HG03342 (cell line): ENCODE measurements at regions not wholly inside any gene's neighbourhood (a gene's known extent, or its start where the extent isn't known, plus 50 kb on each side); places are given as distances from the start of the nearest gene placed in this dataset.

ENCODE experiments used
- ATAC-seq: cut with Tn5 transposase; IDR thresholded peaks from one replicate; pipeline ENCODE4 v1.9.1; 2021; ENCODE audit warnings: mild to moderate bottlenecking, moderate library complexity; ENCODE audit not compliant: unreplicated experiment

DNA sequence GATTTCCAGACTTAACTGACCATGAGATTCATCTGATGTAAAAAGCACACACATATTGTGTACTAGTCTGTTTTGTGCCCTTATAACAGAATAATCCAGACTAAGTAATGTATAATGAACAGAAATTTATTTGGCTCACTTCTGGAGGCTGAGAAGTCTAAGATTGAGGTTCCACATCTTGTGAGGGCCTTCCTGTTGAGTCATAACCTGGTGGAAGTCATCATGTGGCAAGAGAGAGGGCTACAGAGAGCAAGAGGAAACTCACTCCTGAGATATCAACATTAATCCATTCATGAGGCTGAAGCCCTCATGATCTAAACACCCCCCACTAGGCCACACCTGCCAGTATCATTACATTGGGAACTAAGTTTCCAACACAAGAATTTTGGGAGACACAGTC lies 977.6 kb downstream of the MCTP2 start:
- no peak for ATAC-seq

DNA sequence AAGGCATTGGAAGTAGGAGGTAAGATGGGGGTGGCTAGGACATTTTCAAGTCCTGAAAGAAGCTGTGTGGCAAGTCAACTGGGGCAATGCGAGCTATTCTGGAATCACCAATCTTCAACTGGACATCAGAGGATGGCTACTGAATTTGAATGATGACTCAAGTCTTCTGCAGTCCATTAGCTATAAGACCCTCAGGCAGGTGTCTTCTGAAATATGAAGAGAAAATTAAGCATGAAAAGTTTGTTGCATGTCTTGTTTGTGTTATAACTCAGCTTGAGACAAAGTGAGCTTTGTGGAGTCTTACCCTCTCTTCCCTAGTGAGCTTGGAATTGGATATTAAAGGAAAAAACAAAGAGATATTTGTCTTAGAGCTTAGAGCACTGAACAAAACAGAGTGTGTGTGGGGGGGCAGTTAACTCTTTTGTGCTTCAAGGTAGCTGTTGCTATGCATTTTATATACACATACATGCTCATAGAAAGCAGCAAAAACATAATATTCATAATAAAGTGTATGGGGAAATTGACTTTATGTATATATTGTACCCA lies 979.1 kb downstream of the MCTP2 start:
- no peak for ATAC-seq

DNA sequence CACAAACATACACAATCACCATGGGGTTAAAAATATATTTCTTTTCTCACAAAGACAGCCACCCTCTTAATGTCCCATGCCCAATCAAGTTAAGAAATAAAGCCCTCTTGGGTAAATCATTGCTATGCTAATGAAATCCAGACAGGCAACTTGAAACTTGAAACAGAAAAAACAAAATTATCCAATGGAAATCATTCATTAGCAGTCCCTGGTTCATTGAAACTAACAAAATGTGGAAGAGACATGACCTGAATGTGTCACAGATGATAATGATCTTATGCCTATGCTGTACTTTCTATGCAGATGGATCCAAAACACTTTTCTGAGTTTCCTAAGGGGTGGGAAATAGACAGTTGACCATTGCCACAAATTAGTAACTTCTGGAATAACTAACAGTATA lies 983.7 kb downstream of the MCTP2 start:
- ATAC-seq = no peak

DNA sequence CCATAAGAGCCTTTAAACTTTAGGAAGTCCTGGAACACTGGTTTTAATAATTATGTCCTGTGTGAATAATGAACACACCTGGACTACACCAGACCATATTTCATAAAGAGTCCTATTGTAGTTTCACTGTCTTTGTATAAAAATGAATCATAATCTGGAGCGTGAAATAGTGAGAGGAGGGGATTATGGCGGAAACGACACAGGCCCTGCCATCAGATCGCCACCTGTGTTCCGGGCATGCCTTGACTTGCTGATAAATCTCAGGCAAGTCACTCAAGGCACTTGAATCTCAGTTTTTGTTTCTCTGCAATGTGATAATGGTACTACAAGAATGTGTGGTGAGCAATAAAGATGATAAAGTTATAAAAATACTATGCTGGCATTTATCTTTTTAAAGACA lies 995.5 kb downstream of the MCTP2 start:
- ATAC-seq = no peak

DNA sequence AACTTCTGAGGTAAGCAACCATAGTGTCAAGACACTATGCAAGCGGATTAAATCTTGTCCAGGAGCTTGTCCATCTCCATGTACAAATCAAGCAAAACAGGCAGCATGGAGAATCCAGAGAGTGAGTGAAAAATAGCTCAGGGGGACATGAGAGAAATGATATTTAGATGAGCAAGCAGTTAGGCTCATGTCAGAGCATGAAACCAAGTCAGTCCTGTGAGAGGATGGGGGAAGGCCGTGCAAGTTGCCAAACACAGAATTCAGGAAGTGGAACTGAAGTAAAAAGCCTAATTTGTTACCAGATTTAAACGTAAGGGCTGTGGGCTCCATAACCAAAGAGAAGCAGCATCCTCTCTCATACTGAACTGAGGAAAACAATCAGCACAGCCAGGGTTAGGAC lies 995.9 kb downstream of the MCTP2 start:
- no peak for ATAC-seq

DNA sequence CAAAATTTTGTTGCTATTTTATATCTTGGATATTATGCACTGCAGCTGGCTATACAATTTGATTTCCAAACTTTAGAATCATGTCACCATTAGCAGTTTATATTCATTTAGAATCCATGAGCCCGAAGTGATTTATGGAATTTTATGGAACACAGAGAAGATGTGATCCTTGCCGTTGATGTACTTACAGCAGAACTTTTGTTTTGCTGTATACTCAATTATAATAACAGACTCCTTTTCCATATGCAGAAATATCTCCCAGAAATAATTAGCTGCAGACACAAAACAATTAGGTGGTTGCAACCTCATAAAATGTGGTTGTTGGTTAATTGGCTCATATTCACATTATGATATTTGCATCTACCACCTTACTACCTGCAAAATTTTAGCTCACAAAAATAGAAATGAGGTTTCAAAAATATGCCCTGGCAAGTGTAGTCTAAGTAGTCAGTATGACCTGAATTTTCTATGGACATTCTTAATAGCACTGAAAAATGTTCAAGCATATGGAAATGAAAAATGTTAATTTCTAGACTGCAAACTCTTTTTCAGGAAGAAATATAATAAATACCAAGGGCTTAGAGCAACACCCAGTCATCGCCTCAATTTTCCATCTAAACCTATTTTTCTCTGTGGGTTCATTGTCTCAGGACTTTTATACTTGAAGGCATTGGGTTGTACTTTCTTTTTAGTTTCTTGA lies 997.6 kb downstream of the MCTP2 start:
- ATAC-seq = no peak

DNA sequence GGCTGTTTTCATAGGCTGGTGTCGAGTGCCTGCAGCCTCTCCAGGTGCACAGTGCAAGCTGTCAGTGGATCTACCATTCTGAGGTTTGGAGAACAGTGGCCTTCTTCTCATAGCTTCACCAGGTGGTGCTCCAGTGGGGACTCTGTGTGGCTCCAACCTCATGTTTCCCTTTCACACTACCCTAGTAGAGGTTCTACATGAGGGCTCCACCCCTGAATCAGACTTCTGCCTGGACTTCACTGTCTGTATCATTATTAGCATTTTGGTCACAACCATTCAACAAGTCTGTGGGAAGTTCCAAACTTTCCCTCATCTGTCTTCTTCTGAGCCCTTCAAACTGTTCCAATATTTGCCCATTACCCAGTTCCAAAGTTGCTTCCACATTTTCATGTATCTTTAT lies 1003.7 kb downstream of the MCTP2 start:
- no peak for ATAC-seq

DNA sequence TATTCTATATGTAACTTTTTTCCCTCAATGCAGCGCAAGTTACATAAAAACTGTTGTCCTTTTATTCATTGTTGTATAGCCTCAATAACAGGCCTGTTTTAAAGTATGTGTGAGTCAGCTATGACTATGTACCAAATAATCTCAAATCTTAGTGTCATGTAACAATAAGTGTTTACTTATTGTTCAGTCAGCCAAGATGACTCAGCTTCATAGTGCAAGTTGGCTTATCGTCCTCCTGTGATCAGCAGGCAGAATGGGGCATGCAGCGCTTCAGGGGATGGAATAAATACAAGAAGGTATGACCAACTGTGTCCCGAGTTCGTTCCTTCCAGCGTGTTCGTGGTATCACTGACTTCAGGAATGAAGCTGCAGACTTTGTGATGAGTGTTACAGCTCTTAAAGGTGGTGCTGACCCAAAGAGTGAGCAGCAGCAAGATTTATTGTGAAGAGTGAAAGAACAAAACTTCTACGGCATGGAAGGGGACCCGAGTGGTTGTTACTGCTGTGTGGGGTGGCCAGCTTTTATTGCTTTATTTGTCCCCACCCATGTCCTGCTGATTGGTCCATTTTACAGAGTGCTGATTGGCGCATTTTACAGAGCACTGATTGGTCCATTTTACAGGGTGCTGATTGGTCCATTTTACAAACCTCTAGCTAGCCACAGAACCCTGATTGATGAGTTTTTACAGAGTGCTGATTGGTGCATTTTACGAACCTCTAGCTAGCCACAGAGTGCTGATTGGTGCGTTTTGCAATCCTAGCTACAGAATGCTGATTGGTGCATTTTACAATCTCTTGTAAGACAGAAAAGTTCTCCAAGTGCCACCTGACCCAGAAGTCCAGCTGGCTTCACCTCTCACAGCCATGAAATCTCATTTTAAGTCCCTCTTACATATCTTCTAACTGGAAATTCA lies 1016.0 kb downstream of the MCTP2 start:
- ATAC-seq = no peak

DNA sequence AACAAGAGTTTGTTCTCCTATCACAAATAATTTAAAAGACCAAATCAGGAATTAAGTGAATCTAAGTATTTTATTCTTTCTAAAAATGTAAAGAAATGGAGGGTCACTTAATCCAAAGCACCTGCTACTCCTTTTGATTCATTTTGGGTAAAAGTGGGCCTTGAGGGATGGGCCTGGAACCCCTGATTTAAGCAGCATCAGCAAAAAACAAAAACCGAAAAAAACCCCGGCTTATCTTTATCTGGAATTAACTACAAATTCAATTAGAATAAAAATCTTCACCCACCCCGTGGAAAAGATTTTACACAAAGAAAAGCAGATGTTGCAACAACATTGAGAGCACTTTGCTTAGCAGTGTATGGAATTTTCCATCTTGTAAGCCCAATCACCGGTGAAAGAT lies 1018.2 kb downstream of the MCTP2 start:
- ATAC-seq = no peak

DNA sequence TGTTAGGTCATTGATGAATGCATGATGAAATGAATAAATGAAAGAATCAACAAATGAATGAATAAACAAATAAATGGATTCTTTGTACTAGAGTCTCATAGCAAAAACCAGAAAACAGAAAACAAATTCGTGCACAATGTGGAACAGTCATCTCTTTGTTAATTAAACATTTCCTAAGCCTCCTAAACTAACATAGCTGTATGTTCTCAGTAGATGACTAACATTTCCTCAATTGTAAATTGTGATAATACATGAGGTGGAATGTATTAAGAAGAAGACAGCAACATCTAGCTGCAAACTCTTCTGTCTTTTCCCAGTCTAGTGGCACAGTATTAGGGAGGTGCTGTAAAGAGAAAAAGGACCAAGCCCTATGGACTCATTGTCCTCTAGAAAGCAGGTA lies 1021.0 kb downstream of the MCTP2 start:
- ATAC-seq = no peak

DNA sequence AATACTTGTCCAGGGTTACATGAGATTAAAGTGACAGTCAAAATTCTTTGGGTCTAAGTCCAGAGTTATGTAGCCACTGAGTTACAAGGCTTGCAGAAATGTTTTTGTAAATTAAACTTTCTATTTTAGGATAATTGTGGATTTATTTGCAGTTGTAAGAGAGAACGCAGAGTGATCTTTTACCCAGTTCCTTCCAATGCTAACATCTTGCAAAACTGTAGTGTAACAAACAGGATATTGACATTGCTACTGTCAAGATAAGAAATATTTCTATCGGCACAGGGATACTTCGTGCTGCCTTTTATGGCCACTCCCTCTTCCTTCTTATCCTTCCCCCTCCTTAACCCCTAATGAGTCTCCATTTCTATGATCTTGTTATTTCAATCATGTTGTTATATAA lies 1022.9 kb downstream of the MCTP2 start:
- ATAC-seq = no peak

DNA sequence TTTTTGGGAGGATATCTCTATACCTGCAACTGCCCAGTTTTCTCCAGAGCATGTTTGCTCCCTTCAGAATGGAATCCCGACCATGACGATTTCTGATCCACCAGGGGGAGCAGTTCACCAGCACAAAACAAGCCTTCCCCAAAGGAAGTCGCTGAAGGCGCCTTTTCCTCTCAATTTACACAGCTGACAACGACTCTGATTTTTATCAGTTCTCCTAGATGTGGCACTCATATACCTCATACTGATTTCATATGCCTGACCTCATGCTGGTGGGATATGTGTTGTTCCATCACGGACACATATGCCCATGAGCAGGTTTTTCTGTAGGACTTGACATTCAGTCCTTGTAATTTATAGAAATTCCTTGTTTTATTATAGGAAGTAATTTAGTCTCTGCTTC lies 1028.2 kb downstream of the MCTP2 start:
- ATAC-seq = no peak

DNA sequence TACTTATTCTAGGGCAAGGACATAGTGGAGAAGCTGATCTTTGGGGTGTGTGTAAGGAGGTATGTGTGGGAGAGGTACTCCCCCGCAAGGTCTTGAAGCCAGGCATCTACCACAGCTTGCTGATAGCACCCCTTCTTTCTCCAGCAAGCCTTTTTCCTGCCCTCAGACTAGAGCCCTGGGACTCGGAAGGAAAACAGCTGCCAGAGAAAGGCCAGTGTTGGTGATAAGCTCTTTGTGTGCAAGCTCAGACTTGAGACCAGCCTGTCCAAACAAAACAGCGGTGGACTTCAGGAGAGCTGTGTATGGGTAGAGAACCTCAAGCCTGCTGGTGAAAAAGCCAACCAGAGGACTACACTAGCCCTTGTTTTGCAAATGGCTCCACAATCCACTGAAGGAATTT lies 1028.6 kb downstream of the MCTP2 start:
- ATAC-seq = no peak

DNA sequence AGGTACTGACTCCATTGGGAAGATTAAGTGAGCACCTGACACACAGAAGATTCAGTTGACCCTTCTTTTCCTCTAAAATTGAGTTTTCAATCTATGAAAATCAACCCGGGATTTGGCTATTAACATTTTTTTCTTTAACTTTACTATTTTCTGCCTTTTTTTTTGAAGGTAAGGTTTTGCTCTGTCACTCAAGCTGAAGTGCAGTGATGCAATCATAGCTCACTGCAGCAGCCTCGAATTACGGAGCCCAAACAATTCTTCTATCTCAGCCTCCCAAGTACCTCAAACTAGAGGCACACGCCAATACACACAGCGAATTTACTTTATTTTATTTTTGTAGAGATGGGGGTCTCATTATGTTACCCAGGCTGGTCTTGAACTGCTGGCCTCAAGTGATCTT lies 1029.5 kb downstream of the MCTP2 start:
- no peak for ATAC-seq

DNA sequence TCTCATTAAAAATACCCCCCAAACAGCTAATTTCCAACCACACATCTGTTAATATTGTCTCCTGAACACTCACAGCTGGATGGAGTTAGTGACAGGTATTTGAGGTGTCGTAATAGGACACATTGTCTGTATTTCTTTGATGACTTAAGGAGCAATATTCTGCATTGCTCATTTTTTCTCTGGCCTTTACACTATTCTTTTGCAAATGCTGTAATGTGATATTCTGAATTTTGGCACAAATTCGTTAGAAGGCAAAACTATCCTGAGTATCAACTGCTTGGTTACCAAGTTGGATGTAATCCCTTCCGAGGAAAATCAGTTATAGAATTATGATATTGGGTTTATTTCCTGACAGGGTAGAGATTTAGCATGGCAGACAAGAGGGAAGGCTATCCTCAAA lies 1030.2 kb downstream of the MCTP2 start:
- ATAC-seq = no peak

DNA sequence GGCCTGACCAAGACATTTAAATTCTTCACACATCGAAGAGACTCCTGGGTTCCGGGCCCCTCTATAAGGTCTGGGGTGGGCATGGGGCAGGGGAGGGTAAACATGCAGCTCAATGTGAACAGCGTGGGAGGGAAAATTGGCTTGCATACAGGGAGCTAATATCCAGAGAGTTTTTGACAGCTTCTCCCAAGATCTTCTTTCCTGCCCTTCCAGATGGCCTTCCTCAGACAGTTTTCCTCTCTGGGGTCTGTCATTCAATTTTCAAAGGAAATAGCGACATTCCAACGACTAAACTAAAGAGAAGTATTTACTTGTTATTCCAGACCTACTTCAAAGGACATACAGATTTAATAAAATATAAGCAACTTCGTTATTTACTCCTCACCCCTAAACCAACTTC lies 1030.6 kb downstream of the MCTP2 start:
- ATAC-seq = no peak

DNA sequence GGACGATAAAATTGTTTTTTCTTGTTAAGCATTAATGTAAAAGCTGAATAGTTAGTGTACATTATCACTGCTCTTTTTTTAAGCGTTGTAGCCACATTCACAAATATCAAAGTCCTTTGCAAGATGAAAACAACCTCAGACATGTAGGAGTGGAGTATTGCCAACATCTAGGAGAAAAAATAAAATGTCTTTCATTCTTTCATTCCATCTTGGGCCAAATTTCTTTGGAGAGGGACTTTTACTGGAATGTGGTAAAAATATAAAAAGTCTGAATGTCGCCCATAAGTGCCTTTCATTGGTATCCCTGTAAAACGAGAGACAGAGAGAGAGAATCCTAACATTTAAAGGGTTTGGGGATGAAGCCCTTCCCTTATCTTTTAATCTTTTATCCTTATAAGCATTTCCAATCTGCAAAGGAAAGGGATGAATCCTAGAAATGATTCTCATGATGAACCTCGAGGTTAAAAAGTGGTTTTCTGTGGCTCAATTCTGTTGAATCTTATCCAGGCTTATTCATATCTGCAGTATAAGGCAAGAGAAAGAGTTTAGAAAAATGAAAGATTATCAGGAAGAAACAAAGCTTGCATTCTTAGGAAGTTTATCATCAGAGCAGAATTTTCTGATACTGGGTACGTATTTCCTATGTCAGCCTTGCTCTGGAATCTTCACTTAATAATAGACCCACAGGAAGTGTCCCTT lies 1031.7 kb downstream of the MCTP2 start:
- ATAC-seq = no peak

DNA sequence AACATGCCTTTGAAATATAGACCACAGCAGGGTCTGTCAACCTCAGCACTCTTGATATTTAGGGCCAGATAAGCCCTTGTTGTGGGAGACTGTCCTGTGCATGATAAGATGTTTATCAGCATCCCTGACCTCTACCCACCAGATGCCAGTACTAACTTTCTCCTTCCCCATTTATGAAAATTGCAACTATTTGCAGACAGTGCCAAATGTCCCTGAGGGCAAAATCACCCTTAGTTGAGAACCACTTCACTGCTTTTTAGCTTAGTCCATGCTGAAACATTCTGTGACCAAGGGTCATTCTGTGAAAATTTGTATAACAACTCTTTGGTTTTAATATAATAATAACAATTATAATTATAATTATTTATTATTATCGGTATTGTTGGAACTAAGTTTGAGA lies 1032.4 kb downstream of the MCTP2 start:
- ATAC-seq = no peak

DNA sequence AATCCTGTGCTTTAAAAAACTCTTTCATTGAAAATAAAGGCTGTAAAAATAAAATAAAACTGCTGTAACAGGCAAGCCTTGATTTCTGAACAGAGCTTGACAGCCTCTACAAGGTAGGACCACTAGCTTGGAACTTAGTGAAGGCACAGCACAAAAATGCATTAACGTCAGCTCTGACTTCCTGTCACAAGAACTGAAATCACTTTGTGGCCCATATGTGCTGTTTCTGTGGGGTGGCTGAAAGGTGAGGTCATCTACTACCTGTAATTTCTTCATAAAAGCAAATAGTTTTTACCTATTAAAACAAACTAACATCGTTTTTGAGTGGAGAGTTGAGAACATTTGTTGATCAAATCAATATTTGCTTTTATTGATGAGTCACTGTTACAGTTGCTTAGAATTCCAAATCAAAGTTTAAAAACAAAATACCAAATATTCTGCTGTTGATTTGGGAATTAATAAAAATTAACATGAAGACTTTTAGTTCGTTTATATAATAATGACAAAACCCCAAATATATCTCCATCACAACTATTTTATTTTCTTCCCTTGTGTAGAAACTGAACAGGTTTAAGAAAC lies 1034.1 kb downstream of the MCTP2 start:
- ATAC-seq = no peak

DNA sequence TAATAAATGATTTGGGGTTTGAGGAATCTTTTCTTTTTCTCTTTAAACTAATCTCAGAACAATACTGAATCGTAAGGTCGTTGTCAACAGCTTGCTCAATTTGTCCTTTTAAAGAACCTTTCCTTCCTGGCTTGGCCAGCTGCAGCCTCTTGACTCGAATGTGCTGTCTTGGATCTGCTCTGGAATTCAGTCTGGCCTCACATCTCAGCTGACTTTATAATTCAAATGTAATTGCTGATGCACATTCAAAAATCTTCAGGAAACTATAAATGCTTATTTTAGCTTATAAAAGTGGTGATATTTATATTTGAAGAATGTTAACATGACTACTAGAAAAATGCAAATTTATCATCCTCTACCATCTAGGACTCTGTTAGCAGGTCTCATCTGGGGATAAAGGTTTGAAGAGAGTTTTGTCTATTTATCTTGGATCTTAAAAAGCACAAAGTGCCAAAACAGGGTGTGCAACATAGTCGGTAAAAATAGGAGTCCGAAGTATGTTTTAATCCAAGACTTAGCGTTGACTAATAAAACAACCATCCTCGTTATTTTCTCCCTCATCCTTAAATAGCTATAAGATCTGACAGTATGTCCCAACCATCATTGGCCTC lies 1035.2 kb downstream of the MCTP2 start:
- no peak for ATAC-seq

DNA sequence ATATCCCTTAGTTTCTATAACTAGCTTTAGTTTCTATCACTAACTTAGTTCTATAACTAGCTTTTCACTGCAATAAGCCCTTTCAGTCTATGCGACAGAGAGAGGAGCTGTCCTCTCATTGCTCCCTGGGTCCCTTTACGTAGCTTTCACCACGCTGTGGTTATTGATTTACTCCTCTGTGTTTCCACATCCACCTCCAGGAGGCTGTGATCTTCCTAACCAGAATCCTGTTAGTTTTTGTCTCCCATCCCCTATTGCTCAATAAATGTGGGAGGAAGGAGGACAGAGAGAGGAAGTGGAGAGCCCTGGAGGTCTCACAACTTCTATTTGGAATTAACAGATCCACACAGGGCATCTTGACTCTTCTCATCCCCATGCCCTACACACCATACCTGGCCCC lies 1036.1 kb downstream of the MCTP2 start:
- ATAC-seq = no peak
